Retinal pigment epithelial cell (primary cell): ENCODE measurements at regions not wholly inside any gene's neighbourhood (a gene's known extent, or its start where the extent isn't known, plus 50 kb on each side); places are given as distances from the start of the nearest gene placed in this dataset.
"Not testable (repeated sequence)": the region's sequence is repeated elsewhere in the genome, so short reads cannot be mapped to it uniquely, and the experiment has no call there.

Experiments
- DNase-seq: peaks from one replicate; pipeline ENCODE4 v3.0.0-alpha.2; 2010; ENCODE audit warnings: low read depth
- H3K4me3 ChIP-seq: 2 replicates; pipeline ENCODE4 v1.5.1; 2011; ENCODE audit warnings: mild to moderate bottlenecking, low read length, control low read depth, moderate library complexity
- CTCF ChIP-seq: conservative IDR thresholded peaks from 2 replicates; pipeline ENCODE4 v1.5.1; 2011; ENCODE audit warnings: low read depth, low read length, control low read depth, inconsistent platforms

- TF ChIP-seq CTCF: no peak
- no peak for DNase-seq
Observed at GRCh38 chr12:89230376-89231315, 121.7 kb downstream of the DUSP6 start.

GRCh38 chr12:89228491-89228890 lies 123.8 kb downstream of the DUSP6 start:
- no peak for DNase-seq
- no peak overlapping the region for H3K4me3 ChIP-seq
- no peak for TF ChIP-seq CTCF

More at GRCh38 chr12:89230376-89231315, 121.7 kb downstream of the DUSP6 start:
- no peak overlapping the region for H3K4me3 ChIP-seq

GRCh38 chr12:89227774-89228173 lies 124.5 kb downstream of the DUSP6 start:
- no peak for TF ChIP-seq CTCF
- no peak overlapping the region for H3K4me3 ChIP-seq
- DNase-seq: no peak

- TF ChIP-seq CTCF: no peak
- H3K4me3 ChIP-seq: no peak overlapping the region
- no peak for DNase-seq
Observed at GRCh38 chr12:89225808-89226411, 126.4 kb downstream of the DUSP6 start.

GRCh38 chr12:89225401-89225800 lies 126.9 kb downstream of the DUSP6 start:
- no peak overlapping the region for H3K4me3 ChIP-seq
- no peak for DNase-seq
- no peak for TF ChIP-seq CTCF

- DNase-seq, H3K4me3 ChIP-seq: not testable (repeated sequence)
Observed at GRCh38 chr12:89222580-89222979, 129.7 kb downstream of the DUSP6 start.

- H3K4me3 ChIP-seq: no peak overlapping the region
- no peak for DNase-seq
- TF ChIP-seq CTCF: no peak
Observed at GRCh38 chr12:89217472-89217871, 134.8 kb downstream of the DUSP6 start.
